ENCODE measurements at regions not wholly inside any gene's neighbourhood (a gene's known extent, or its start where the extent isn't known, plus 50 kb on each side); places are given as distances from the start of the nearest gene placed in this dataset.

- in situ Hi-C loops (cut with HindIII; ENCODE audit: low sequenced_read_pairs) = no loop called here
- no peak for TF ChIP-seq CTCF (IDR thresholded peaks at IDR 0.05; ENCODE audit: low read depth, low read length)
- no peak overlapping the region for H3K4me3 ChIP-seq (ENCODE audit: low read depth, low read length)
- DNase-seq (ENCODE audit: low read depth, low spot score) = peak; percentile 42
Measured at GRCh38 chr2:14189929-14190328, 442.6 kb upstream of the LRATD1 start.

GRCh38 chr2:14194233-14194632 is 438.3 kb upstream of the LRATD1 start:
- in situ Hi-C loops (cut with HindIII; ENCODE audit: low sequenced_read_pairs) = no loop called here
- DNase-seq (ENCODE audit: low read depth, low spot score) = no peak
- H3K4me3 ChIP-seq (ENCODE audit: low read depth, low read length) = no peak overlapping the region
- TF ChIP-seq CTCF (IDR thresholded peaks at IDR 0.05; ENCODE audit: low read depth, low read length) = no peak

GRCh38 chr2:14197293-14197692 is 435.2 kb upstream of the LRATD1 start:
- DNase-seq (ENCODE audit: low read depth, low spot score) = no peak
- H3K4me3 ChIP-seq (ENCODE audit: low read depth, low read length) = no peak overlapping the region
- in situ Hi-C loops (cut with HindIII; ENCODE audit: low sequenced_read_pairs) = no loop called here
- no peak for TF ChIP-seq CTCF (IDR thresholded peaks at IDR 0.05; ENCODE audit: low read depth, low read length)

- no peak overlapping the region for H3K4me3 ChIP-seq (ENCODE audit: low read depth, low read length)
- DNase-seq (ENCODE audit: low read depth, low spot score) = no peak
- TF ChIP-seq CTCF (IDR thresholded peaks at IDR 0.05; ENCODE audit: low read depth, low read length) = no peak
- in situ Hi-C loops (cut with HindIII; ENCODE audit: low sequenced_read_pairs) = no loop called here
Measured at GRCh38 chr2:14199040-14199439, 433.5 kb upstream of the LRATD1 start.

GRCh38 chr2:14219306-14219705 is 413.2 kb upstream of the LRATD1 start:
- no peak for TF ChIP-seq CTCF (IDR thresholded peaks at IDR 0.05; ENCODE audit: low read depth, low read length)
- H3K4me3 ChIP-seq (ENCODE audit: low read depth, low read length) = no peak overlapping the region
- no peak for DNase-seq (ENCODE audit: low read depth, low spot score)
- in situ Hi-C loops (cut with HindIII; ENCODE audit: low sequenced_read_pairs) = no loop called here

- in situ Hi-C loops (cut with HindIII; ENCODE audit: low sequenced_read_pairs) = no loop called here
- DNase-seq (ENCODE audit: low read depth, low spot score) = peak; percentile 3
- no peak for TF ChIP-seq CTCF (IDR thresholded peaks at IDR 0.05; ENCODE audit: low read depth, low read length)
Measured at GRCh38 chr2:14220101-14220500, 412.4 kb upstream of the LRATD1 start.

GRCh38 chr2:14221466-14221865 is 411.1 kb upstream of the LRATD1 start:
- TF ChIP-seq CTCF (IDR thresholded peaks at IDR 0.05; ENCODE audit: low read depth, low read length) = no peak
- H3K4me3 ChIP-seq (ENCODE audit: low read depth, low read length) = no peak overlapping the region
- in situ Hi-C loops (cut with HindIII; ENCODE audit: low sequenced_read_pairs) = no loop called here
- no peak for DNase-seq (ENCODE audit: low read depth, low spot score)

More at GRCh38 chr2:14220101-14220500, 412.4 kb upstream of the LRATD1 start:
- no peak overlapping the region for H3K4me3 ChIP-seq (ENCODE audit: low read depth, low read length)

Measured in astrocyte of the spinal cord (primary cell).